Kidney epithelial cell (primary cell): ENCODE measurements at regions not wholly inside any gene's neighbourhood (a gene's known extent, or its start where the extent isn't known, plus 50 kb on each side); places are given as distances from the start of the nearest gene placed in this dataset.
"Not testable (repeated sequence)": the region's sequence is repeated elsewhere in the genome, so short reads cannot be mapped to it uniquely, and the experiment has no call there.

Source experiments
- DNase-seq: peaks from one replicate; pipeline ENCODE4 v3.0.0-alpha.2; 2010; ENCODE audit warnings: low read depth
- H3K27me3 ChIP-seq: 2 replicates; pipeline ENCODE4 v1.6.0; 2011; ENCODE audit warnings: low read length; ENCODE audit not compliant: control insufficient read depth, insufficient read depth
- H3K36me3 ChIP-seq: 2 replicates; pipeline ENCODE4 v1.5.1; 2011; ENCODE audit warnings: low read length; ENCODE audit not compliant: control insufficient read depth, insufficient read depth
- H3K4me3 ChIP-seq: 2 replicates; pipeline ENCODE4 v1.5.1; 2011; ENCODE audit warnings: low read depth, mild to moderate bottlenecking, control low read depth, low read length
- CTCF ChIP-seq: IDR thresholded peaks from 2 replicates; pipeline ENCODE4 v1.5.1; 2011; ENCODE audit warnings: mild to moderate bottlenecking, moderate library complexity, low read length, control low read depth, inconsistent platforms; ENCODE audit not compliant: insufficient read depth, poor library complexity, severe bottlenecking

- no peak for TF ChIP-seq CTCF
- no peak overlapping the region for H3K4me3 ChIP-seq
- H3K27me3 ChIP-seq: no peaks in the 10 kb centered on the region
- H3K36me3 ChIP-seq: no peaks in the 10 kb centered on the region
- no peak for DNase-seq
Observed at GRCh38 chr9:111276431-111277128, 53.4 kb downstream of the OR2K2 start.

DNA sequence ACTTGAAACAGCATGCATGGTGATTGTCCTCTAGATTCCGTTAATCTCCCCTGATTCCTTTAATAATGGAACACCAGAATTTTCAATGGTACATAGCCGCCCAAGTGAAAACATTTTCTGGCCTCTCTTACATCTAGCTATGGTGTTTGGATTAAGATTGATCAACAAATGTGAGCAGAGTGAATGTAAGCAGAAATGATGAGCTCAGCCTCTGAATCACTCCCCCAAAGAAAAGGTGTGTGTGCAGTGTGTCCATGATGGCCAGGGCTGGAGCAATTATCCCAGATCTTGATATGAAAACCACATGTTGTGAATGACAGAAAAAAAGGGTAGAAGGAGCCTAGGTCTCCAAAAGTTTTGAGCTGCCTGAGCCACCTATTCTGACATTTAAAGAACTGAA, 55.3 kb downstream of the OR2K2 start:
- Histone ChIP-seq H3K4me3 (no peak overlapping the region), H3K36me3 (no peaks in the 10 kb centered on the region), H3K27me3 (no peaks in the 10 kb centered on the region)
- no peak for DNase-seq
- no peak for TF ChIP-seq CTCF

DNA sequence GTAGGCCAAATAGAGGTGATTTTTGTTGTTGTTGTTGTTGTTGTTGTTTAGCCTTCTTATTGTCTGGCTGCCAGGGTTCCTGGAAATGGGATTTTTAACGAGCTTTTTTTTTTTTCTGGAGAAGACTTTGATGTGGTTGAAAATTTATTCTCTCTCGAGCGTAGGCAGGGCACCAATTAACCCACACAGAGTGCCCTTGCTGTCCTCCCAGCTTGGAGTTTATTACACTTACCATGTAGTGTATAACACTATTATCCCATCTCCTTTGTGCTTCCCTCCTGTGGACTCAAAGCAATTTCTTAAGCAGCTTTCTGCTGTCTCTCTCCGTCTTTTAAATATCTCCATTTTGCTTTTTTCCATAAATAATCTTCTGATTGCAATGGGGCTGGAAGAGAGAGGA, 57.4 kb downstream of the OR2K2 start:
- Histone ChIP-seq H3K36me3 (no peaks in the 10 kb centered on the region), H3K27me3 (no peaks in the 10 kb centered on the region), H3K4me3 (no peak overlapping the region)
- TF ChIP-seq CTCF: no peak
- DNase-seq: no peak

- H3K27me3 ChIP-seq: no peaks in the 10 kb centered on the region
- TF ChIP-seq CTCF: no peak
- DNase-seq: no peak
Observed at GRCh38 chr9:111271481-111272080, 58.4 kb downstream of the OR2K2 start.

DNA sequence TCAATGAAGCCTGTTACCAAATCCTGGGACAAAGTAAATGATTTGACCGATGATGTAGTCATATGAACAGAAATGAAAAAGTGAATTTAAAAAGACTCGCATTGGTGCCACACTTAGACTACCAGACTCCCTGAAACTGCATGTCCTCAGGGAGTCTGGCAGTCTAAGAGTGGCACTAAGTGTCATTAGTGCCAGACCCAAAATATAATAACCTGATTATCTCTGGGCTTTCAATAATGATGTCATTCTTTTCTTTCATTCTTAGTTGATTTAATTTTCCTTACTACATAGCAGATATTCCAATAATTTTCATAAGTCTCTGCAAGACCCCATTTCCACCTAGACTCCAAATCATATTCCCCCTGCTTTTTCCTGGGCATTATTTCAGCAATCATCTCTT, 59.0 kb downstream of the OR2K2 start:
- no peak for TF ChIP-seq CTCF
- no peak for DNase-seq

More at GRCh38 chr9:111271481-111272080, 58.4 kb downstream of the OR2K2 start:
- Histone ChIP-seq H3K36me3 (no peaks in the 10 kb centered on the region), H3K4me3 (no peak overlapping the region)

GRCh38 chr9:111266024-111266423, 64.0 kb downstream of the OR2K2 start:
- H3K36me3 ChIP-seq, DNase-seq, H3K27me3 ChIP-seq, H3K4me3 ChIP-seq: not testable (repeated sequence)

More for the DNA sequence above, 59.0 kb downstream of the OR2K2 start:
- Histone ChIP-seq H3K4me3 (no peak overlapping the region), H3K27me3 (no peaks in the 10 kb centered on the region), H3K36me3 (no peaks in the 10 kb centered on the region)
